HepG2 (cell line): ENCODE measurements at regions not wholly inside any gene's neighbourhood (a gene's known extent, or its start where the extent isn't known, plus 50 kb on each side); places are given as distances from the start of the nearest gene placed in this dataset.

Experiments used
- ATAC-seq: fragments of 200-7000 bp; cut with Tn5 transposase; 3 replicates; pipeline ENCODE4 v1.9.1; 2020; ENCODE audit warnings: mild to moderate bottlenecking, moderate library complexity
- BruUV-seq: library from RNA; stranded (reverse); fragments of 400-500 nt; replicated peaks from 2 replicates; lab custom pipeline; 2021; lab: Mats Ljungman, UMichigan
- CTCF ChIA-PET: fragments of 300-600 bp; formaldehyde crosslinking; extraction: SDS; loops from one replicate; lab custom pipeline; 2021; ENCODE audit warnings: low total read pairs, inconsistent platforms, low intra/inter-chr PET ratio; lab: Yijun Ruan, JAX
- POLR2A ChIA-PET: fragments of 350-600 bp; sonication (Branson Sonifier 250); formaldehyde crosslinking; loops from one replicate; lab custom pipeline; 2020; ENCODE audit warnings: antibody characterized with exemption, inconsistent platforms; lab: Yijun Ruan, JAX
- DNase-seq: peaks from one replicate; pipeline ENCODE4 v3.0.0-alpha.2; 2015; ENCODE audit warnings: low spot score
- FAIRE-seq: peaks from 3 replicates; lab custom pipeline; 2011; peaks lifted over from hg19 to GRCh38; lab: Jason Lieb, UNC
- H2AFZ ChIP-seq: one replicate; pipeline ENCODE4 v1.6.1; 2011; ENCODE audit warnings: low read length, inconsistent platforms
- H3K27ac ChIP-seq: fragments of 300-600 bp; 3 replicates; pipeline ENCODE4 v1.8.0; 2011; ENCODE audit warnings: mixed run types, mild to moderate bottlenecking, mixed read lengths, low read length, inconsistent platforms; ENCODE audit not compliant: insufficient read depth; ENCODE audit errors: extremely low read length
- H3K27me3 ChIP-seq, 2 experiments: fragments of 200-600 bp in 1 of 2; 2 replicates in 1 of 2; 3 replicates in 1 of 2; pipeline versions ENCODE4 v1.6.0 to v1.8.0; 2011; ENCODE audit warnings: low read length in 2 of 2, mild to moderate bottlenecking in 2 of 2, moderate library complexity in 2 of 2, inconsistent platforms in 1 of 2; ENCODE audit not compliant: insufficient read depth in 2 of 2, control insufficient read depth in 1 of 2
- H3K36me3 ChIP-seq, 2 experiments: fragments of 200-600 bp in 1 of 2; replicated peaks in 1 of 2; 2 replicates in 1 of 2; 3 replicates in 1 of 2; pipeline versions ENCODE4 v1.5.1 to v1.8.0; 2011; ENCODE audit warnings: low read length in 2 of 2, inconsistent platforms in 1 of 2; ENCODE audit not compliant: insufficient read depth in 2 of 2, control insufficient read depth in 1 of 2
- H3K4me1 ChIP-seq: 2 replicates; pipeline ENCODE4 v1.5.1; 2012; ENCODE audit warnings: low read length, inconsistent platforms; ENCODE audit not compliant: insufficient read depth
- H3K4me2 ChIP-seq: 2 replicates; pipeline ENCODE4 v1.6.0; 2011; ENCODE audit warnings: low read depth, low read length, inconsistent platforms
- H3K4me3 ChIP-seq, 3 experiments: fragments of 200-600 bp in 1 of 3; sonication (generic), shearing (Covaris generic) in 1 of 3; replicated peaks in 1 of 3; 2 replicates each; pipeline ENCODE4 v1.5.1; 2011 to 2016; ENCODE audit warnings: low read length in 3 of 3, inconsistent platforms in 2 of 3, low read depth in 2 of 3, mild to moderate bottlenecking in 2 of 3, control low read depth in 1 of 3, mixed read lengths in 1 of 3; ENCODE audit not compliant: insufficient read depth in 1 of 3
- H3K79me2 ChIP-seq: one replicate; pipeline ENCODE4 v1.6.1; 2011; ENCODE audit warnings: low read length, inconsistent platforms; ENCODE audit not compliant: insufficient read depth
- H3K9ac ChIP-seq: 2 replicates; pipeline ENCODE4 v1.6.0; 2011; ENCODE audit warnings: mild to moderate bottlenecking, low read depth, low read length, inconsistent platforms; ENCODE audit not compliant: insufficient read depth
- H3K9me3 ChIP-seq: 2 replicates; pipeline ENCODE4 v1.5.1; 2012; ENCODE audit warnings: mild to moderate bottlenecking, low read length
- H4K20me1 ChIP-seq: 2 replicates; pipeline ENCODE4 v1.6.0; 2011; ENCODE audit warnings: inconsistent platforms, mild to moderate bottlenecking, low read length, moderate library complexity; ENCODE audit not compliant: insufficient read depth
- DMTF1 ChIP-seq: sonication (generic); formaldehyde crosslinking; IDR thresholded peaks from 2 replicates; pipeline ENCODE4 v1.4.0; 2020; ENCODE audit warnings: mild to moderate bottlenecking, missing genetic modification reagents
- E2F5 ChIP-seq: sonication (generic); formaldehyde crosslinking; conservative IDR thresholded peaks from 2 replicates; pipeline ENCODE4 v1.4.0; 2020; ENCODE audit warnings: missing genetic modification reagents
- IRF2 ChIP-seq: IDR thresholded peaks from 2 replicates; pipeline ENCODE4 v1.6.1; 2018; ENCODE audit warnings: missing genetic modification reagents, missing compliant biosample characterization
- KDM2A ChIP-seq: sonication (generic); formaldehyde crosslinking; IDR thresholded peaks from 2 replicates; pipeline ENCODE4 v1.4.0; 2020; ENCODE audit warnings: low read depth, missing genetic modification reagents, borderline replicate concordance
- PBX3 ChIP-seq: sonication (generic); formaldehyde crosslinking; IDR thresholded peaks from 2 replicates; pipeline ENCODE4 v1.8.1; 2023; ENCODE audit warnings: missing genetic modification reagents, inconsistent platforms, borderline replicate concordance
- RFX3 ChIP-seq: IDR thresholded peaks from 2 replicates; pipeline ENCODE4 v1.6.1; 2016; ENCODE audit warnings: missing biosample characterization, missing genetic modification reagents
- SIN3A ChIP-seq: IDR thresholded peaks from 2 replicates; pipeline ENCODE4 v1.6.1; 2011; ENCODE audit warnings: low read depth, mild to moderate bottlenecking, control low read depth, low read length, borderline replicate concordance
- ZBTB1 ChIP-seq: sonication (generic); formaldehyde crosslinking; IDR thresholded peaks from 2 replicates; pipeline ENCODE4 v1.4.0; 2020; ENCODE audit warnings: missing genetic modification reagents, borderline replicate concordance
- ZBTB46 ChIP-seq: sonication (generic); formaldehyde crosslinking; IDR thresholded peaks from 2 replicates; pipeline ENCODE4 v1.4.0; 2020; ENCODE audit warnings: mild to moderate bottlenecking, missing genetic modification reagents, borderline replicate concordance
- ZNF280D ChIP-seq: sonication (generic); formaldehyde crosslinking; IDR thresholded peaks from 2 replicates; pipeline ENCODE4 v1.5.1; 2020; ENCODE audit warnings: mild to moderate bottlenecking, missing genetic modification reagents
- ZNF354B ChIP-seq: sonication (generic); formaldehyde crosslinking; IDR thresholded peaks from 2 replicates; pipeline ENCODE4 v1.8.0; 2022; ENCODE audit warnings: mild to moderate bottlenecking, missing genetic modification reagents
- ZNF468 ChIP-seq: sonication (generic); formaldehyde crosslinking; IDR thresholded peaks from 2 replicates; pipeline ENCODE4 v1.8.0; 2022; ENCODE audit warnings: mild to moderate bottlenecking, moderate library complexity, missing genetic modification reagents
- ZNF501 ChIP-seq: sonication (generic); formaldehyde crosslinking; IDR thresholded peaks from 2 replicates; pipeline ENCODE4 v1.5.1; 2020; ENCODE audit warnings: mild to moderate bottlenecking, moderate library complexity, missing genetic modification reagents
- ZNF792 ChIP-seq: IDR thresholded peaks from 2 replicates; pipeline ENCODE4 v1.6.1; 2016
- in situ Hi-C: cut with HindIII; loops from 2 replicates; pipeline ENCODE4 v1.10.0; 2017; ENCODE audit warnings: low pct_unique_long_range_greater_than_20kb; ENCODE audit not compliant: extremely low pct_ligation_motif_present
- intact Hi-C: fragments of 100-400 bp; cut with micrococcal nuclease; formaldehyde crosslinking; loops from one replicate; pipeline ENCODE4 v1.10.0; 2022; ENCODE audit not compliant: unreplicated experiment

GRCh38 chr5:105977163-105977562 is 1693.6 kb downstream of the EFNA5 start (continued):
- no peak for TF ChIP-seq DMTF1 (CRISPR knock-in tag)
- TF ChIP-seq KDM2A (CRISPR knock-in tag): no peak
- TF ChIP-seq ZNF501 (CRISPR knock-in tag): no peak
- TF ChIP-seq ZNF792 (CRISPR knock-in tag): no peak
- no peak for TF ChIP-seq RFX3 (CRISPR knock-in tag)
- TF ChIP-seq ZBTB46 (CRISPR knock-in tag): no peak
- no peak for TF ChIP-seq ZNF468 (CRISPR knock-in tag)
- no peak for TF ChIP-seq PBX3 (CRISPR knock-in tag)
- TF ChIP-seq ZBTB1 (CRISPR knock-in tag): no peak
- TF ChIP-seq, all 625 proteins: peak for 0

- no peaks in the 10 kb centered on the region for H3K9me3 ChIP-seq
- ChIA-PET POLR2A (no interaction called here), CTCF (no interaction called here)
- DNase-seq (no peak), FAIRE-seq (no peak), ATAC-seq (no peak)
- no peaks in the 10 kb centered on the region for H3K4me1 ChIP-seq
- no peaks in the 10 kb centered on the region for H3K27me3 ChIP-seq
- no peak overlapping the region for H3K4me2 ChIP-seq
- no peaks in the 10 kb centered on the region for H3K79me2 ChIP-seq
- no TSS peak for BruUV-seq
- no peak overlapping the region for H3K9ac ChIP-seq
- H3K4me3 ChIP-seq: no peak overlapping the region
- intact Hi-C loops: no loop called here
- no peak overlapping the region for H3K27ac ChIP-seq
- no peaks in the 10 kb centered on the region for H4K20me1 ChIP-seq
- in situ Hi-C loops: no loop called here
- H3K36me3 ChIP-seq: no peaks in the 10 kb centered on the region
- no peak overlapping the region for H2AFZ ChIP-seq
- TF ChIP-seq E2F5 (CRISPR knock-in tag) (no peak), ZNF280D (CRISPR knock-in tag) (no peak), SIN3A (no peak), ZNF354B (CRISPR knock-in tag) (no peak), IRF2 (CRISPR knock-in tag) (no peak)
Measured at GRCh38 chr5:105970919-105971318, 1699.8 kb downstream of the EFNA5 start.
